ENCODE measurements at regions not wholly inside any gene's neighbourhood (a gene's known extent, or its start where the extent isn't known, plus 50 kb on each side); places are given as distances from the start of the nearest gene placed in this dataset.

- Mint-ChIP-seq H3K4me3 (ENCODE audit: unreplicated experiment) (no peak overlapping the region), H3K27me3 (ENCODE audit: unreplicated experiment) (no peaks in the 10 kb centered on the region), H3K27ac (ENCODE audit: unreplicated experiment) (no peak overlapping the region), H3K4me1 (ENCODE audit: unreplicated experiment) (no peaks in the 10 kb centered on the region), H3K36me3 (ENCODE audit: unreplicated experiment) (no peaks in the 10 kb centered on the region), H3K9me3 (ENCODE audit: unreplicated experiment) (peaks cover 25% of the 10 kb centered on the region)
- TF ChIP-seq CTCF (IDR thresholded peaks at IDR 0.05): no peak
- no peak for DNase-seq (ENCODE audit: extremely low spot score, unreplicated experiment)
These were observed 219.0 kb upstream of the ASIC2 start for GRCh38 chr17:33512113-33512512.

- peaks cover 25% of the 10 kb centered on the region for H3K9me3 Mint-ChIP-seq (ENCODE audit: unreplicated experiment)
- no peaks in the 10 kb centered on the region for H3K4me1 Mint-ChIP-seq (ENCODE audit: unreplicated experiment)
- no peak for TF ChIP-seq CTCF (IDR thresholded peaks at IDR 0.05)
- H3K4me3 Mint-ChIP-seq (ENCODE audit: unreplicated experiment): no peak overlapping the region
- no peaks in the 10 kb centered on the region for H3K27me3 Mint-ChIP-seq (ENCODE audit: unreplicated experiment)
- H3K36me3 Mint-ChIP-seq (ENCODE audit: unreplicated experiment): no peaks in the 10 kb centered on the region
- H3K27ac Mint-ChIP-seq (ENCODE audit: unreplicated experiment): no peak overlapping the region
- DNase-seq (ENCODE audit: extremely low spot score, unreplicated experiment): no peak
These were observed 220.7 kb upstream of the ASIC2 start for GRCh38 chr17:33513769-33514168.

GRCh38 chr17:33514369-33514768, 221.3 kb upstream of the ASIC2 start:
- no peak for DNase-seq (ENCODE audit: extremely low spot score, unreplicated experiment)
- Mint-ChIP-seq H3K27ac (ENCODE audit: unreplicated experiment) (no peak overlapping the region), H3K27me3 (ENCODE audit: unreplicated experiment) (no peaks in the 10 kb centered on the region), H3K4me1 (ENCODE audit: unreplicated experiment) (no peaks in the 10 kb centered on the region), H3K36me3 (ENCODE audit: unreplicated experiment) (no peaks in the 10 kb centered on the region), H3K4me3 (ENCODE audit: unreplicated experiment) (no peak overlapping the region), H3K9me3 (ENCODE audit: unreplicated experiment) (peaks cover 24% of the 10 kb centered on the region)
- TF ChIP-seq CTCF (IDR thresholded peaks at IDR 0.05): no peak

GRCh38 chr17:33515974-33516373, 222.9 kb upstream of the ASIC2 start:
- Mint-ChIP-seq H3K4me1 (ENCODE audit: unreplicated experiment) (no peaks in the 10 kb centered on the region), H3K4me3 (ENCODE audit: unreplicated experiment) (no peak overlapping the region), H3K36me3 (ENCODE audit: unreplicated experiment) (no peaks in the 10 kb centered on the region), H3K27ac (ENCODE audit: unreplicated experiment) (no peak overlapping the region), H3K9me3 (ENCODE audit: unreplicated experiment) (peaks cover 17% of the 10 kb centered on the region), H3K27me3 (ENCODE audit: unreplicated experiment) (no peaks in the 10 kb centered on the region)
- no peak for TF ChIP-seq CTCF (IDR thresholded peaks at IDR 0.05)
- DNase-seq (ENCODE audit: extremely low spot score, unreplicated experiment): no peak

- Mint-ChIP-seq H3K9me3 (ENCODE audit: unreplicated experiment) (peaks cover 12% of the 10 kb centered on the region), H3K36me3 (ENCODE audit: unreplicated experiment) (no peaks in the 10 kb centered on the region), H3K27me3 (ENCODE audit: unreplicated experiment) (no peaks in the 10 kb centered on the region), H3K4me1 (ENCODE audit: unreplicated experiment) (no peaks in the 10 kb centered on the region), H3K4me3 (ENCODE audit: unreplicated experiment) (no peak overlapping the region), H3K27ac (ENCODE audit: unreplicated experiment) (no peak overlapping the region)
- TF ChIP-seq CTCF (IDR thresholded peaks at IDR 0.05): no peak
- DNase-seq (ENCODE audit: extremely low spot score, unreplicated experiment): no peak
These were observed 223.6 kb upstream of the ASIC2 start for GRCh38 chr17:33516645-33517044.

Data from osteocyte (in vitro differentiated cells).